DOHH2 (cell line): ENCODE measurements at regions not wholly inside any gene's neighbourhood (a gene's known extent, or its start where the extent isn't known, plus 50 kb on each side); places are given as distances from the start of the nearest gene placed in this dataset.

Experiments
- H3F3A ChIP-seq: fragments of 200-600 bp; sonication (generic), shearing (Covaris generic); 2 replicates; pipeline ENCODE4 v1.6.0; 2016; ENCODE audit warnings: antibody characterized with exemption, mild to moderate bottlenecking; ENCODE audit not compliant: control insufficient read depth, insufficient read depth
- H3K27ac ChIP-seq: fragments of 200-600 bp; sonication (generic); 2 replicates; pipeline ENCODE4 v1.5.1; 2014; ENCODE audit warnings: low read depth, mild to moderate bottlenecking, low read length, moderate library complexity
- H3K27me3 ChIP-seq: fragments of 200-600 bp; sonication (generic); 2 replicates; pipeline ENCODE4 v1.6.1; 2014; ENCODE audit warnings: mild to moderate bottlenecking, low read length, mixed read lengths; ENCODE audit not compliant: control insufficient read depth
- H3K36me3 ChIP-seq: fragments of 200-600 bp; sonication (generic); 2 replicates; pipeline ENCODE4 v1.6.1; 2014; ENCODE audit warnings: mild to moderate bottlenecking, low read length, moderate library complexity, mixed read lengths; ENCODE audit not compliant: control insufficient read depth
- H3K4me1 ChIP-seq: fragments of 200-600 bp; sonication (generic); 2 replicates; pipeline ENCODE4 v1.6.1; 2014; ENCODE audit warnings: mild to moderate bottlenecking, low read length, mixed read lengths; ENCODE audit not compliant: control insufficient read depth
- H3K4me2 ChIP-seq: fragments of 200-600 bp; sonication (generic); 2 replicates; pipeline ENCODE4 v1.6.0; 2014; ENCODE audit warnings: mild to moderate bottlenecking, low read length, moderate library complexity
- H3K4me3 ChIP-seq: fragments of 200-600 bp; sonication (generic); 2 replicates; pipeline ENCODE4 v1.5.1; 2014; ENCODE audit warnings: mild to moderate bottlenecking, low read length, mixed read lengths
- H3K79me2 ChIP-seq: fragments of 200-600 bp; sonication (generic); 2 replicates; pipeline ENCODE4 v1.6.1; 2014; ENCODE audit warnings: mild to moderate bottlenecking, low read length, mixed read lengths; ENCODE audit not compliant: control insufficient read depth
- H3K9me2 ChIP-seq: fragments of 200-600 bp; sonication (generic); replicated peaks from 2 replicates; pipeline ENCODE4 v1.6.1; 2014; ENCODE audit warnings: mild to moderate bottlenecking, low read length, mixed read lengths; ENCODE audit not compliant: control insufficient read depth
- H3K9me3 ChIP-seq: fragments of 200-600 bp; sonication (generic); 2 replicates; pipeline ENCODE4 v1.6.1; 2014; ENCODE audit warnings: antibody characterized with exemption, low read length, mixed read lengths; ENCODE audit not compliant: control insufficient read depth, insufficient read depth
- H4K20me1 ChIP-seq: fragments of 200-600 bp; sonication (generic); 2 replicates; pipeline ENCODE4 v1.6.0; 2014; ENCODE audit warnings: low read depth, mild to moderate bottlenecking, antibody characterized with exemption, low read length, moderate library complexity; ENCODE audit not compliant: control insufficient read depth, insufficient read depth
- CTCF ChIP-seq: fragments of 200-600 bp; sonication (generic); IDR thresholded peaks from one replicate; pipeline ENCODE4 v1.5.1; 2014; ENCODE audit warnings: antibody characterized with exemption, mild to moderate bottlenecking, low read depth, low read length; ENCODE audit not compliant: poor library complexity, severe bottlenecking
- EZH2phosphoT487 ChIP-seq: fragments of 200-600 bp; sonication (generic); IDR thresholded peaks from 2 replicates; pipeline ENCODE4 v1.6.1; 2017; ENCODE audit warnings: borderline replicate concordance, mild to moderate bottlenecking, antibody characterized with exemption, low read length, moderate library complexity, mixed read lengths

GRCh38 chr9:88775037-88775471 is 216.2 kb upstream of the S1PR3 start:
- no peak overlapping the region for H3K27ac ChIP-seq
- H4K20me1 ChIP-seq, result no peaks in the 10 kb centered on the region
- TF ChIP-seq CTCF (no peak), EZH2phosphoT487 (no peak)
- H3K9me2 ChIP-seq, result no peaks in the 10 kb centered on the region
- H3K27me3 ChIP-seq, result no peaks in the 10 kb centered on the region
- H3K4me3 ChIP-seq, result no peak overlapping the region
- no peaks in the 10 kb centered on the region for H3K79me2 ChIP-seq
- no peak overlapping the region for H3K4me2 ChIP-seq
- H3K36me3 ChIP-seq, result no peaks in the 10 kb centered on the region
- H3K9me3 ChIP-seq, result no peaks in the 10 kb centered on the region
- no peaks in the 10 kb centered on the region for H3F3A ChIP-seq
- H3K4me1 ChIP-seq, result peaks cover 22% of the 10 kb centered on the region

DNA sequence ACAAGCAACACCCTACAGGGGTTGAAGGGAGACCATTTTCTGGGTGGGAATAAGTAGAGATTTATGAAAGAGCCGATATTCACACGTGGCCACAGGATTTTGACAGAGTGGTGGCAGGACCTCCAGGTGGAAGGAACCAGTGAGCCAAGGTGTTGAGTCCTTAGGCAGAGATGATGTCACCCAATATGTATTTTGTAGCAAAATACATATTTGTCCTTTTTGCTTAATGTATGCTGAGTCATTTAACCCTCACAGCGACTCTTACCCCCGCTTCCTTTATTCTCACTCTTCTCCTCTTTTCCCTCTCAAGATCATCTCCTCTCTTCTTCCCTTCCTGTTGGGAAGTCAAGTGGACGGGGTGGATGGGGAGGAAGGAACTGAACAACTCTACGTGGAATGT is 215.7 kb upstream of the S1PR3 start:
- Histone ChIP-seq H3K9me2 (no peaks in the 10 kb centered on the region), H3K36me3 (no peaks in the 10 kb centered on the region), H3K4me2 (no peak overlapping the region), H3F3A (no peaks in the 10 kb centered on the region), H3K9me3 (no peaks in the 10 kb centered on the region), H3K4me1 (peaks cover 22% of the 10 kb centered on the region), H3K27ac (no peak overlapping the region), H3K79me2 (no peaks in the 10 kb centered on the region), H3K27me3 (no peaks in the 10 kb centered on the region), H3K4me3 (no peak overlapping the region), H4K20me1 (no peaks in the 10 kb centered on the region)
- no peak for TF ChIP-seq EZH2phosphoT487
- TF ChIP-seq CTCF, result no peak

DNA sequence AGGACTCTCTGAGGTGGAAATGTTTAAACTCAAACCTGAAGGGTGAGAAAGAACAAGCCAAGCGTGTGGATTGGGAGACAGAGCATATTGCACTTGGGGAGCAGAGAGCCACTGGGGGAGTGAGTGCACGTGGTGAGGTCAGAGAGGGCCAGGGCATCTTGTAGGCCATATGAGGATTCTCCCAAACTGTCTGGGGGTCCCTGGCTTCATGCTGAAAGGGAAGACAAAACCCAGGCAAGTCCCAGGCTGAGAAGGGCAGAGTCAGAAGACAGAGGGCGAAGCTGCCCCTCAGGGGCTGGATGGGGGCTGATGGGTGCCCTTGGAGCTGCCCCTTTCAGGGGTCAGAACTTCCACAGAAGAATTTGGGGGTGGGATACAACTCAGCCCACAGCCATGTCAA is 215.3 kb upstream of the S1PR3 start:
- no peaks in the 10 kb centered on the region for H3K79me2 ChIP-seq
- H3K9me2 ChIP-seq, result no peaks in the 10 kb centered on the region
- H3K4me3 ChIP-seq, result no peak overlapping the region
- no peaks in the 10 kb centered on the region for H4K20me1 ChIP-seq
- H3K9me3 ChIP-seq, result no peaks in the 10 kb centered on the region
- H3K4me2 ChIP-seq, result no peak overlapping the region
- no peaks in the 10 kb centered on the region for H3K27me3 ChIP-seq
- H3K4me1 ChIP-seq, result peaks cover 22% of the 10 kb centered on the region
- no peak overlapping the region for H3K27ac ChIP-seq
- no peaks in the 10 kb centered on the region for H3F3A ChIP-seq
- TF ChIP-seq EZH2phosphoT487 (no peak), CTCF (no peak)
- H3K36me3 ChIP-seq, result no peaks in the 10 kb centered on the region
